ENCODE measurements at regions not wholly inside any gene's neighbourhood (a gene's known extent, or its start where the extent isn't known, plus 50 kb on each side); places are given as distances from the start of the nearest gene placed in this dataset.

- peak; percentile 64 for DNase-seq
These were observed 53.7 kb upstream of the ARL4C start for GRCh38 chr2:234550511-234551107.

DNA sequence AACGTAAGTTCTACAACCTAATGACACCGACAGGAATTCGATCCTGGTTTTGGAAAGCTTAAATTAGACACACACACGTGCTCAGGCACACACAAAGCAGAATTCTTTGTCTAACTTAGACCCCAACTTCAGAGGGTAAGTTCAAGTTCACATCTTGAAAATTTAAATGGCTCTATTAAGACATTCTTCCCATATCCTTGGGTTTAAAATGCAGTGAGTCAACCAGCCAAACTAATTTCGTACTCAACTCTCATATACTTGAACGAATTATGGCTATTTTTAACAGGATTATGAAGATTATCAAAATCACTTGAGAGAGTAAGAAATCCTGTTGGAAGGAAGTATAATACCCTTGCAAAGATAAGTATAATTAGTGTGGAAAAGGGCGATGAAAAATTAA lies 53.2 kb upstream of the ARL4C start:
- no peak for DNase-seq

DNA sequence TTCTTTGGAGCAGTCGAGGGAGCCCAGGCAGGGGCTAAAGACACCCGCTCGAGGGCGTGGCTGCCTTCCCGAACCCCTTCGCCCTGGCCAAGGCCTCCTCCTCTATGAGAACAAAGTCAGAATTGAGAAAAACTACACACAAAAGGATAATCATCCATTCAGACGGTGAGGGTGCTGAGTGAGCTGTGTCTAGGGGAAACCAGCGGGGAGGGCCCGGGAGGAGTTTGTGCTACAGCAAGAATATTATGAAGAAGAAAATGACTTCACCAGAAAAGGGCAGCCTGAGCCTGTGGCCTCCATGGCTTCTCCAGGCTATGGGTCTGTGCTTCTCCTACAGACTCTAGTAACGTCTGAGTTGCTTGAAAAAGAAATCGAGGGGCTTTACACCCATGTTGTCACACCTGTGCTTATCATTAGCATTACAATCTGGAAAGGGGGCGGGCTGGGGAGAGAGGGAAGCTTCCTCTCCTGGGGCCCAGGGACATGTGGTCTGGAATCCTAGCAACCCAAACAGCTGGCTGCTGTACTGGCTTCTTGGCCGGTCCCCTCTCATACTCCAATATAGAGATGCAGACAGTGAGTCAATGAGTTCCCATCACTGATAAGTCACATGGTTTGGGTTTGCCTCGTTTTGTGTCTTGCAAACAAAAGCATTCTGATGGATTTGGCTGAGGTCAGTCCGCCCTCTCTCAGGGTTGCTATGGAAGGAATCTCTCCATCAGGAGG lies 52.0 kb upstream of the ARL4C start:
- no peak for DNase-seq

- DNase-seq = no peak
These were observed 49.9 kb upstream of the ARL4C start for GRCh38 chr2:234546770-234547169.

Measured in CD4-positive, alpha-beta T cell treated with Interleukin-6 for 4 hours (primary cell).